HFFc6 (cell line): ENCODE measurements at regions not wholly inside any gene's neighbourhood (a gene's known extent, or its start where the extent isn't known, plus 50 kb on each side); places are given as distances from the start of the nearest gene placed in this dataset.

Source experiments
- DNase-seq: peaks from one replicate; pipeline ENCODE4 v3.0.0-alpha.2; 2018
- H3K27ac Mint-ChIP-seq: 2 replicates; pipeline ENCODE4 v1.8.0; 2020; ENCODE audit warnings: mild to moderate bottlenecking, mixed read lengths
- H3K27me3 Mint-ChIP-seq: 2 replicates; pipeline ENCODE4 v1.8.0; 2021; ENCODE audit warnings: mild to moderate bottlenecking, moderate library complexity, mixed read lengths; ENCODE audit not compliant: insufficient read depth
- H3K36me3 Mint-ChIP-seq: 2 replicates; pipeline ENCODE4 v1.8.0; 2021; ENCODE audit warnings: low read depth, mixed read lengths
- H3K4me1 Mint-ChIP-seq: 2 replicates; pipeline ENCODE4 v1.8.0; 2020; ENCODE audit warnings: low read depth, mixed read lengths
- H3K4me3 Mint-ChIP-seq: 2 replicates; pipeline ENCODE4 v1.8.0; 2020; ENCODE audit warnings: mild to moderate bottlenecking, moderate library complexity, mixed read lengths
- H3K9me3 Mint-ChIP-seq: 2 replicates; pipeline ENCODE4 v1.8.0; 2020; ENCODE audit warnings: mild to moderate bottlenecking, mixed read lengths
- CTCF ChIP-seq: fragments of 200-600 bp; sonication (generic); IDR thresholded peaks from 2 replicates; pipeline ENCODE4 v1.5.0; 2021; ENCODE audit warnings: antibody characterized with exemption, mild to moderate bottlenecking

GRCh38 chr3:146881356-146881755 lies 276.2 kb upstream of the PLSCR5 start:
- no peaks in the 10 kb centered on the region; the same call in 1 of the 2 replicates for H3K27me3 Mint-ChIP-seq
- no peaks in the 10 kb centered on the region for H3K36me3 Mint-ChIP-seq
- TF ChIP-seq CTCF: no peak
- H3K27ac Mint-ChIP-seq: no peak overlapping the region
- DNase-seq: no peak
- H3K4me1 Mint-ChIP-seq: peaks cover 6% of the 10 kb centered on the region; the same call in 1 of the 2 replicates
- no peaks in the 10 kb centered on the region for H3K9me3 Mint-ChIP-seq
- no peak overlapping the region for H3K4me3 Mint-ChIP-seq

- peaks cover 20% of the 10 kb centered on the region for H3K9me3 Mint-ChIP-seq
- no peak overlapping the region for H3K27ac Mint-ChIP-seq
- no peak for TF ChIP-seq CTCF
- H3K4me3 Mint-ChIP-seq: no peak overlapping the region
- no peaks in the 10 kb centered on the region for H3K4me1 Mint-ChIP-seq
- no peak for DNase-seq
- H3K36me3 Mint-ChIP-seq: peaks cover 19% of the 10 kb centered on the region
- no peaks in the 10 kb centered on the region for H3K27me3 Mint-ChIP-seq
Measured at GRCh38 chr3:146873748-146874147, 268.6 kb upstream of the PLSCR5 start.

GRCh38 chr3:146865175-146865755 lies 260.1 kb upstream of the PLSCR5 start:
- no peaks in the 10 kb centered on the region for H3K9me3 Mint-ChIP-seq
- DNase-seq: no peak
- H3K27ac Mint-ChIP-seq: no peak overlapping the region
- no peak overlapping the region for H3K4me3 Mint-ChIP-seq
- no peaks in the 10 kb centered on the region for H3K27me3 Mint-ChIP-seq
- no peaks in the 10 kb centered on the region for H3K4me1 Mint-ChIP-seq
- TF ChIP-seq CTCF: no peak
- H3K36me3 Mint-ChIP-seq: no peaks in the 10 kb centered on the region

- H3K27me3 Mint-ChIP-seq: no peaks in the 10 kb centered on the region
- TF ChIP-seq CTCF: no peak
- no peak overlapping the region for H3K4me3 Mint-ChIP-seq
- H3K9me3 Mint-ChIP-seq: no peaks in the 10 kb centered on the region
- H3K4me1 Mint-ChIP-seq: no peaks in the 10 kb centered on the region
- H3K27ac Mint-ChIP-seq: no peak overlapping the region
- no peaks in the 10 kb centered on the region for H3K36me3 Mint-ChIP-seq
- DNase-seq: no peak
Measured at GRCh38 chr3:146861262-146861661, 256.1 kb upstream of the PLSCR5 start.

GRCh38 chr3:146854523-146854922 lies 249.4 kb upstream of the PLSCR5 start:
- Mint-ChIP-seq H3K27ac (no peak overlapping the region), H3K4me1 (peaks cover 12% of the 10 kb centered on the region), H3K9me3 (no peaks in the 10 kb centered on the region), H3K36me3 (no peaks in the 10 kb centered on the region), H3K4me3 (no peak overlapping the region), H3K27me3 (no peaks in the 10 kb centered on the region; the same call in 1 of the 2 replicates)
- DNase-seq: no peak
- TF ChIP-seq CTCF: no peak

- Mint-ChIP-seq H3K4me1 (peaks cover 12% of the 10 kb centered on the region), H3K27ac (no peak overlapping the region), H3K36me3 (no peaks in the 10 kb centered on the region), H3K4me3 (no peak overlapping the region), H3K9me3 (no peaks in the 10 kb centered on the region), H3K27me3 (no peaks in the 10 kb centered on the region; the same call in 1 of the 2 replicates)
- TF ChIP-seq CTCF: no peak
- DNase-seq: no peak
Measured at GRCh38 chr3:146851665-146852064, 246.5 kb upstream of the PLSCR5 start.
